GM12892 (cell line): ENCODE measurements at regions not wholly inside any gene's neighbourhood (a gene's known extent, or its start where the extent isn't known, plus 50 kb on each side); places are given as distances from the start of the nearest gene placed in this dataset.

Experiments used
- POLR2A ChIP-seq: IDR thresholded peaks from 2 replicates; pipeline ENCODE4 v1.6.1; 2011; ENCODE audit warnings: low read depth, low read length, control low read depth
- POLR2AphosphoS5 ChIP-seq: IDR thresholded peaks from 2 replicates; pipeline ENCODE4 v1.6.1; 2011; ENCODE audit warnings: low read depth, low read length, control low read depth

DNA sequence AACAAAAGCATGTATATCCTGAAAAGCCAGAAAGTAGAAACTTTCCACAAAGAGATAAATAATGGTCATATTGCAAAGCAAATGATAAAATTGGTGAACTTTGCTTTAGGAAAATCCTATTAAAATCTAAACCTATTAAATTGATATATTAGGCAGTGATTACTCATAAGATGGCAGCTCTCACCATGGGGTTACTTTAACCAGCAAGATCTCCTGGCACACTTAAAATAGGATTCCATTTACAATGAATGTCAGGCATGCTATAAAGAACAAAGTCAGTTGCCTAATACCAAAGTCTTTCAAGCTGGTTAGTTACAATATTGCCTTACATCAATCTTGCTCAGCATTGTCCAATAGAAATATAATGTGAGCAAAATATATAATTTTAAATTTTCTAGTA, 816.2 kb downstream of the BCL11A start:
- TF ChIP-seq POLR2AphosphoS5 (no peak), POLR2A (no peak)
